GM23338 (cell line): ENCODE measurements at regions not wholly inside any gene's neighbourhood (a gene's known extent, or its start where the extent isn't known, plus 50 kb on each side); places are given as distances from the start of the nearest gene placed in this dataset.
A peak's percentile ranks its signal among the peaks of the same experiment; 100 is the strongest.

ENCODE experiments used
- ATAC-seq: fragments of 200-7000 bp; cut with Tn5 transposase; 3 replicates; pipeline ENCODE4 v1.9.1; 2020
- DNase-seq: peaks from one replicate; pipeline ENCODE4 v3.0.0-alpha.2; 2015; ENCODE audit warnings: low spot score
- H2AFZ ChIP-seq: fragments of 200-600 bp; sonication (generic); 2 replicates; pipeline ENCODE4 v1.8.0; 2016; ENCODE audit warnings: antibody characterized with exemption, mild to moderate bottlenecking, moderate library complexity
- H3F3A ChIP-seq: fragments of 200-600 bp; sonication (generic); replicated peaks from 2 replicates; pipeline ENCODE4 v1.8.0; 2017; ENCODE audit warnings: antibody characterized with exemption, mixed run types, low read depth
- H3K27ac ChIP-seq: fragments of 200-600 bp; sonication (generic); 2 replicates; pipeline ENCODE4 v1.6.1; 2016; ENCODE audit warnings: low read depth
- H3K27me3 ChIP-seq: fragments of 200-600 bp; sonication (generic); 2 replicates; pipeline ENCODE4 v1.8.0; 2016; ENCODE audit warnings: mild to moderate bottlenecking, mixed run types, moderate library complexity; ENCODE audit not compliant: insufficient read depth
- H3K36me3 ChIP-seq: fragments of 200-600 bp; sonication (generic); 2 replicates; pipeline ENCODE4 v1.8.0; 2016; ENCODE audit warnings: mild to moderate bottlenecking; ENCODE audit not compliant: insufficient read depth
- H3K4me1 ChIP-seq: fragments of 200-600 bp; sonication (generic); 2 replicates; pipeline ENCODE4 v1.8.0; 2016; ENCODE audit warnings: mild to moderate bottlenecking, moderate library complexity; ENCODE audit not compliant: insufficient read depth
- H3K4me2 ChIP-seq: fragments of 200-600 bp; sonication (generic); 2 replicates; pipeline ENCODE4 v1.7.1; 2017; ENCODE audit warnings: mixed run types
- H3K4me3 ChIP-seq: fragments of 200-600 bp; sonication (generic); 2 replicates; pipeline ENCODE4 v1.6.1; 2016; ENCODE audit warnings: mixed run types
- H3K79me2 ChIP-seq: fragments of 200-600 bp; sonication (generic); replicated peaks from 2 replicates; pipeline ENCODE4 v1.8.0; 2017; ENCODE audit warnings: mild to moderate bottlenecking; ENCODE audit not compliant: insufficient read depth
- H3K9me2 ChIP-seq: fragments of 200-600 bp; sonication (generic); 2 replicates; pipeline ENCODE4 v1.8.0; 2017; ENCODE audit not compliant: insufficient read depth
- H4K20me1 ChIP-seq: fragments of 200-600 bp; sonication (generic); replicated peaks from 2 replicates; pipeline ENCODE4 v1.8.0; 2017; ENCODE audit warnings: mild to moderate bottlenecking; ENCODE audit not compliant: insufficient read depth
- H3K27ac Mint-ChIP-seq: 2 replicates; pipeline ENCODE4 v1.8.0; 2020; ENCODE audit warnings: inconsistent platforms, mild to moderate bottlenecking, moderate library complexity, mixed read lengths
- H3K27me3 Mint-ChIP-seq: 3 replicates; pipeline ENCODE4 v1.8.0; 2022; ENCODE audit warnings: low read depth, mild to moderate bottlenecking, moderate library complexity, mixed read lengths, inconsistent platforms; ENCODE audit not compliant: insufficient read depth, poor library complexity
- H3K36me3 Mint-ChIP-seq: 3 replicates; pipeline ENCODE4 v1.8.0; 2021; ENCODE audit warnings: low read depth, mild to moderate bottlenecking, inconsistent platforms, moderate library complexity, mixed read lengths
- H3K4me1 Mint-ChIP-seq: 3 replicates; pipeline ENCODE4 v1.8.0; 2020; ENCODE audit warnings: mild to moderate bottlenecking, inconsistent platforms, mixed read lengths
- H3K4me3 Mint-ChIP-seq: 3 replicates; pipeline ENCODE4 v1.8.0; 2021; ENCODE audit warnings: moderate library complexity, mild to moderate bottlenecking, inconsistent platforms, mixed read lengths
- H3K9me3 Mint-ChIP-seq: 3 replicates; pipeline ENCODE4 v1.8.0; 2020; ENCODE audit warnings: moderate library complexity, mild to moderate bottlenecking, inconsistent platforms, mixed read lengths
- CTCF ChIP-seq, 2 experiments: fragments of 200-600 bp in 1 of 2; sonication (generic) in 1 of 2; conservative IDR thresholded peaks; 2 replicates each; pipeline versions ENCODE4 v1.5.1 to v1.6.1; 2016 to 2017; ENCODE audit warnings: antibody characterized with exemption in 2 of 2, low read depth in 2 of 2, mild to moderate bottlenecking in 2 of 2, moderate library complexity in 1 of 2
- EZH2phosphoT487 ChIP-seq: fragments of 200-600 bp; sonication (generic); IDR thresholded peaks from one replicate; pipeline ENCODE4 v1.8.1; 2018; ENCODE audit warnings: antibody characterized with exemption; ENCODE audit not compliant: unreplicated experiment
- POLR2AphosphoS5 ChIP-seq: IDR thresholded peaks from 2 replicates; pipeline ENCODE4 v1.6.1; 2016; ENCODE audit warnings: antibody characterized with exemption, low read depth
- REST ChIP-seq: IDR thresholded peaks from one replicate; pipeline ENCODE4 v1.6.1; 2018; ENCODE audit warnings: antibody characterized with exemption; ENCODE audit not compliant: unreplicated experiment
- ZNF114 ChIP-seq: fragments of 250-450 bp; sonication (Bioruptor Pico); IDR thresholded peaks from 2 replicates; pipeline ENCODE4 v1.5.0; 2020; ENCODE audit warnings: mild to moderate bottlenecking, moderate library complexity
- ZNF462 ChIP-seq: fragments of 250-450 bp; sonication (Bioruptor Pico); IDR thresholded peaks from 2 replicates; pipeline ENCODE4 v1.5.0; 2020; ENCODE audit warnings: mild to moderate bottlenecking, moderate library complexity

GRCh38 chr1:185406691-185407009, 89.6 kb upstream of the IVNS1ABP start:
- no peak for TF ChIP-seq REST
- TF ChIP-seq CTCF (conservative IDR thresholded peaks at IDR 0.05; ENCODE audit: low read depth in 2 of 2): no peak
- Histone ChIP-seq H3K9me2 (no peaks in the 10 kb centered on the region), H3K4me1 (peaks cover 8% of the 10 kb centered on the region), H3K27me3 (no peaks in the 10 kb centered on the region), H4K20me1 (no peaks in the 10 kb centered on the region), H3K36me3 (no peaks in the 10 kb centered on the region), H3K79me2 (no peaks in the 10 kb centered on the region), H3K4me3 (no peak overlapping the region), H3K4me2 (no peak overlapping the region), H2AFZ (no peak overlapping the region), H3K27ac (no peak overlapping the region), H3F3A (no peaks in the 10 kb centered on the region)
- H3K9me3 Mint-ChIP-seq: peaks cover 10% of the 10 kb centered on the region; the same call in 1 of the 3 replicates
- DNase-seq (no peak), ATAC-seq (no peak)
- no peak overlapping the region for H3K4me3 Mint-ChIP-seq
- H3K36me3 Mint-ChIP-seq: no peaks in the 10 kb centered on the region
- peaks cover 14% of the 10 kb centered on the region for H3K4me1 Mint-ChIP-seq
- peaks cover 2% of the 10 kb centered on the region for H3K27me3 Mint-ChIP-seq
- no peak overlapping the region for H3K27ac Mint-ChIP-seq

GRCh38 chr1:185406006-185406690, 89.1 kb upstream of the IVNS1ABP start:
- H3K36me3 Mint-ChIP-seq: no peaks in the 10 kb centered on the region
- no peak for TF ChIP-seq CTCF (conservative IDR thresholded peaks at IDR 0.05; ENCODE audit: low read depth in 2 of 2)
- TF ChIP-seq ZNF462 (CRISPR knock-in tag): no peak
- no peak for TF ChIP-seq ZNF114 (CRISPR knock-in tag)
- no peak for TF ChIP-seq POLR2AphosphoS5
- no peak for TF ChIP-seq EZH2phosphoT487

More at GRCh38 chr1:185406006-185406690, 89.1 kb upstream of the IVNS1ABP start:
- Mint-ChIP-seq H3K27ac (no peak overlapping the region), H3K4me1 (peaks cover 16% of the 10 kb centered on the region), H3K4me3 (no peak overlapping the region), H3K27me3 (peaks cover 3% of the 10 kb centered on the region), H3K9me3 (peaks cover 10% of the 10 kb centered on the region; the same call in 1 of the 3 replicates)
- no peaks in the 10 kb centered on the region for H3K36me3 ChIP-seq
- no peak overlapping the region for H3K4me2 ChIP-seq
- peak overlapping the region; percentile 38; the same call in 1 of the 2 replicates for H2AFZ ChIP-seq
- no peak overlapping the region for H3K4me3 ChIP-seq
- H3F3A ChIP-seq: no peaks in the 10 kb centered on the region
- H3K27me3 ChIP-seq: no peaks in the 10 kb centered on the region
- H3K79me2 ChIP-seq: no peaks in the 10 kb centered on the region
- H3K27ac ChIP-seq: no peak overlapping the region
- no peak for DNase-seq
- H3K9me2 ChIP-seq: no peaks in the 10 kb centered on the region
- H3K4me1 ChIP-seq: peaks cover 11% of the 10 kb centered on the region
- no peak for ATAC-seq
- no peaks in the 10 kb centered on the region for H4K20me1 ChIP-seq
